Stomach smooth muscle (tissue), 2 donors: ENCODE measurements at regions not wholly inside any gene's neighbourhood (a gene's known extent, or its start where the extent isn't known, plus 50 kb on each side); places are given as distances from the start of the nearest gene placed in this dataset.
A peak's percentile ranks its signal among the peaks of the same experiment; 100 is the strongest.

Experiments
- H3K27ac ChIP-seq: one replicate; pipeline ENCODE4 v1.7.0; 2013; ENCODE audit warnings: mild to moderate bottlenecking, low read length, inconsistent platforms
- H3K27me3 ChIP-seq, 2 donors: one replicate each; pipeline ENCODE4 v1.7.0; 2013; ENCODE audit warnings: low read length in 2 of 2; ENCODE audit not compliant: insufficient read depth in 2 of 2, control insufficient read depth in 1 of 2
- H3K36me3 ChIP-seq, 2 donors: one replicate each; pipeline ENCODE4 v1.7.0; 2013; ENCODE audit warnings: low read length in 2 of 2; ENCODE audit not compliant: control insufficient read depth in 2 of 2, insufficient read depth in 2 of 2
- H3K4me1 ChIP-seq: one replicate; pipeline ENCODE4 v1.7.0; 2013; ENCODE audit warnings: low read length; ENCODE audit not compliant: control insufficient read depth, insufficient read depth
- H3K4me3 ChIP-seq, 2 donors: one replicate each; pipeline ENCODE4 v1.7.0; 2013; ENCODE audit warnings: low read length in 2 of 2
- H3K9ac ChIP-seq, 2 donors: one replicate each; pipeline ENCODE4 v1.7.0; 2013; ENCODE audit warnings: low read length in 2 of 2, mild to moderate bottlenecking in 1 of 2
- H3K9me3 ChIP-seq, 2 donors: one replicate each; pipeline ENCODE4 v1.7.0; 2013; ENCODE audit warnings: low read length in 2 of 2; ENCODE audit not compliant: control insufficient read depth in 2 of 2
- donor health status: healthy.
- donor health status: Pancreatic carcinoma.

DNA sequence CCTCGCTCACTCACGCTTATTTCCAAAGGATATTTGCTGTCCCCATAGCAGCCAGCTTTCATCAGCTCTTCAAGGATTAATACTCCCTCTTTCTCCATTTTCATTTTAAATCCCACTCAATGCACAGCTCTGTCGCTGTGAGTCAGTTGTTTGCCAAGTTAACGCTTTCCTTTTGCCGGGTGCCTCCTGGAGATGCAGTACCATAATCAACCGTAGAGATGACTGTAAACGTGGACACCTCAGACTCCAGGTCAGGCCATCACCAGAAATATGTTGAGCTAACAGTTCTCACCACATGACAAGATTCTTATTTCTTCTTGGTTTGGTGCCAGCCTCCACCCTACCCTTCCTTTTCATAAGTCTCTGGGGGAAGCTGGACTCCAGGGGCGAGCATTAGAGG lies 66.6 kb upstream of the TAB2 start:
- no peak overlapping the region for H3K9ac ChIP-seq
- no peaks in the 10 kb centered on the region for H3K4me1 ChIP-seq
- H3K27ac ChIP-seq = no peak overlapping the region
- H3K27me3 ChIP-seq = no peaks in the 10 kb centered on the region
- H3K36me3 ChIP-seq = no peaks in the 10 kb centered on the region
- H3K9me3 ChIP-seq = no peaks in the 10 kb centered on the region
- H3K4me3 ChIP-seq = no peak overlapping the region

DNA sequence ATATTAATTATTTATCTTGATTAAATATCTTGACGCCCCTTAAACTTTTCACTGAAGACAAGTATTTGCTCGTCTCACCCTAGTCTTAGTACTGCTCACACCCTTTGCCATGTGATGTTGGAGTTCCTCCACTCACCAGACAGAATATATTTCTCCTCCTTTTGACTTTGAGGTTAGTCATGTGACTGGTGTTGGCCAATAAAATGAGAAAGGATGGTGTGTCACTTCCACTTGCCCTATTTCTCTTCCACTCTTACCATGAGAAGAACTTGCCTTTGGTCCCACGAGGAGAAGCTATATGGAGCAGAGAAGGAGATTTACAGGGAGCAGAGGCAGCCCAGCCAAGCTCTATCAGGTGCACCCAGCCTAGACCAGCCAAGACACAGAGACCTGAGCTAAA lies 64.9 kb upstream of the TAB2 start:
- Histone ChIP-seq H3K9ac (no peak overlapping the region), H3K9me3 (no peaks in the 10 kb centered on the region), H3K4me1 (no peaks in the 10 kb centered on the region), H3K4me3 (no peak overlapping the region), H3K27me3 (no peaks in the 10 kb centered on the region), H3K27ac (no peak overlapping the region), H3K36me3 (no peaks in the 10 kb centered on the region)

DNA sequence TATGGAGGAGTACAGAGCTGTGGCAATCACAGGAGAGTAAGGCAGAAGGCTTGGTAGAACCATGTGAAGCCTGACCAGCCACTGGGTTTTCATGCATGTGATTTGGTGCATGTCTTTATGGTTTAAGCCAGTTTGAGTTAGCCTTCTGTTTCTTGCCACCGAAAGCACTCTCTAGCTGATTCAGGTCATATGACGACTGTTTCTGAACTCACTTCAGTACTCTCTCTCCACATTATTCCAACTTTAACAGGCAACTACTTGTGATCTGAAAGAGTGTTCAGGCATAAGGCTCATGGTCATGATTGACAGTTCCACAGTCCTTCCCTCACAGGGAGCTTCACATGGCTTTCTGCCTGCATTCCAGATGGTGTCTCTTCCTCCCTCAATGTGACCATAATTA lies 63.3 kb upstream of the TAB2 start:
- H3K36me3 ChIP-seq = no peaks in the 10 kb centered on the region
- no peak overlapping the region for H3K9ac ChIP-seq
- H3K9me3 ChIP-seq = peaks cover 0 to 4% of the 10 kb centered on the region in 2 donors
- H3K27ac ChIP-seq = no peak overlapping the region
- H3K4me3 ChIP-seq = no peak overlapping the region
- H3K4me1 ChIP-seq = no peaks in the 10 kb centered on the region
- no peaks in the 10 kb centered on the region for H3K27me3 ChIP-seq

DNA sequence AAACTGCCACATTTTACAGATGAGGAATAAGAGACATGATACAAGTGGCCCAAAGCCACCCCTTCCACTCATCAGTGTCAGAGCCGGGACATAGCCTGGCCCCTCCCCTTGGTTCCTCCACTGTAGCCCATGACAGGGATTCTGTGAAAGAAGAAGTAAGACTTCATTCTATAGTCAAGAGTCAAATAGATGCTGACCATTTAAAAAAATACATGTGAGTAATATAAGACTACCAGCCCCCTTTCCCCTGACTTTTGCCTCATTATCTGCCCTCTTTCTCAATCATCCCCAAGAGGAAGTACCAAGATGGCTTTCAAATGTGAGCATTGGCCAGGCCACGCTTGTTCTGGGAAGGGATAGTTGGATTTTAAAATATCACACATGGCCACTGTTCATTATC lies 57.8 kb upstream of the TAB2 start:
- Histone ChIP-seq H3K4me1 (peaks cover 6% of the 10 kb centered on the region), H3K27ac (peak overlapping the region; percentile 49), H3K9ac (no peak overlapping the region), H3K9me3 (peaks cover 0 to 4% of the 10 kb centered on the region in 2 donors), H3K36me3 (no peaks in the 10 kb centered on the region), H3K4me3 (no peak overlapping the region), H3K27me3 (no peaks in the 10 kb centered on the region)

DNA sequence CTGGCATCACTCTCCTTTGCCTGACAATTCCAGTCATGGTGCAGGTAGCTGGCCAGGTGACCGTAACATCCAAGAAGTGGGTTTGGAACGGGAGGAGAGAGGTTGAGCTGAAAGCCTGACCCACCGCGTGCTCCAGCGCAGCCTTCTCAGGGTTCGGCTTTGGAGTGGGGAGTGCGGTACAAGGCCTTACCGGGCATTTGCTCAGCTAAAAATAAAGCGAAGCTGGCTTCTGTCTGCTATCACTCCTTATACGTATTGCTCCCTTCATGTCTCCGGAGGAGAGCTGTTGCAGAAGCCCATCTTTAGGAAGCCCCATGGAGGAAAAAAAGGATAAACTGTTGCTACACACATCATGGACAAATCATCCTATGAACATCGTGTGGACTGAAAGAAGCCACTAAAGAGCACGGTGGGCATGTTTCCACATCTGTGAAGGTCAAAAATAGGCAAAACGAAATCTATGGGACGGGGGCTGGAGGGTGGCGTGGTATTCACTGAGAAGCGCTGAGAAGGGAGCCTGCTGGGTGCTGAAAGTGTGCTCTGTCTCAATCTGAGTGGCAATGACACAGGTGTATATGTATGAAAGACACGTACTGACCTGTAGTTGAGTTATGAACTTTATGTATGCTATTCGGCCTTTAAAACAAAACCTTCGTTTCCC lies 57.2 kb upstream of the TAB2 start:
- Histone ChIP-seq H3K27ac (peak overlapping the region; percentile 49), H3K9ac (peak overlapping the region in 1 of 2 donors; percentile 37), H3K4me1 (peaks cover 6% of the 10 kb centered on the region), H3K36me3 (no peaks in the 10 kb centered on the region), H3K4me3 (no peak overlapping the region), H3K9me3 (peaks cover 0 to 4% of the 10 kb centered on the region in 2 donors), H3K27me3 (no peaks in the 10 kb centered on the region)

DNA sequence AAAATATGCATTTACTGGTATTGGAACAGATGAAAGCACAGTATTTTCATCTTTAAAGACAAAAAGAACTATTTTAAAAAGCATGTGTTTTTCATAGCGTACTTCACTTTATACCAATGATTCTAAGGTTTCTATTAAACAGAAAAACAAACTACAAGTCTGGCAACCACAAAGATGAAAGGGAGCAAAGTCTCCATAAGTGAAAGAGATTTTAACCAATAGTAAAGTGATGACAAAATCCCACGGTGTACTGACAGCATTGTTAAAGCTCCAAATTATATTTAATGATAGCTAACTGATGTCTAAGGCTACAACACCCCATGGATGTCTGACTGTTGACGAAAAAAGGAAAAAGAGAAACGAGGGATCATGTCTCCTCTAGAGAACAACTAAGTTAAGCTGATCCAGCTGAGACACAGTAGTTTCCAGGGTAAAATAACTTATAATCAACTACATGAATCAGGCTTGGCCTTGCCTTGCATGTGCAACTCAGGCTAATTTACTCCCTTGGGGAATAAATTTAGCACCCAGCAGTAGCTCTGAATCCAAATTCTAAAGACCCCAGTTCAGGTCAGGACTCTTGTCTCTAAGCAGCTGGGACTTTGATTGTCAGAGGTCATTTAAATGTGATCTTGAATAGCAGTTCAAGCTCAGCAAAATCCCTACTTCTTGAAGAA lies 56.0 kb upstream of the TAB2 start:
- H3K27me3 ChIP-seq = no peaks in the 10 kb centered on the region
- no peak overlapping the region for H3K27ac ChIP-seq
- peaks cover 6% of the 10 kb centered on the region for H3K4me1 ChIP-seq
- no peak overlapping the region for H3K9ac ChIP-seq
- peaks cover 0 to 4% of the 10 kb centered on the region in 2 donors for H3K9me3 ChIP-seq
- H3K36me3 ChIP-seq = no peaks in the 10 kb centered on the region
- no peak overlapping the region for H3K4me3 ChIP-seq

DNA sequence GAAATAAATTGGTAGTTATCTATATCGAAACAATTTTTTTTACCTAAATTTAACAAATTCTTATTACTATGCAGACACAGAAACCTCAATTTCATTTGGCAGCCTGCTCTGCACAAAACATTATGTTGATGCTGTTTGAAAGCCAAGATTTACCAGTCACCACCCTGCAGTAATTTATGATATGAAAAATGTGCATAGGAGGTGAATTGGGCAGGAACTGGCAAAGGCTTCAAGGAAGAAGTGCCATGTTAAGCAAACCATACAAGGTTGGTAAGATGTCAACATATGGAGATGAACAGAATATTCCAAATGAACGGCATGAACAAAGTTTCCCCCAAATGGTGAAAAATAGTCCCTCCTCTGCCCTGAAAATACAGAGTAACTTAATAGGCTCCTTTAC lies 54.2 kb upstream of the TAB2 start:
- Histone ChIP-seq H3K4me1 (peaks cover 6% of the 10 kb centered on the region), H3K27ac (no peak overlapping the region), H3K4me3 (no peak overlapping the region), H3K9me3 (no peaks in the 10 kb centered on the region), H3K36me3 (no peaks in the 10 kb centered on the region), H3K27me3 (no peaks in the 10 kb centered on the region), H3K9ac (no peak overlapping the region)

DNA sequence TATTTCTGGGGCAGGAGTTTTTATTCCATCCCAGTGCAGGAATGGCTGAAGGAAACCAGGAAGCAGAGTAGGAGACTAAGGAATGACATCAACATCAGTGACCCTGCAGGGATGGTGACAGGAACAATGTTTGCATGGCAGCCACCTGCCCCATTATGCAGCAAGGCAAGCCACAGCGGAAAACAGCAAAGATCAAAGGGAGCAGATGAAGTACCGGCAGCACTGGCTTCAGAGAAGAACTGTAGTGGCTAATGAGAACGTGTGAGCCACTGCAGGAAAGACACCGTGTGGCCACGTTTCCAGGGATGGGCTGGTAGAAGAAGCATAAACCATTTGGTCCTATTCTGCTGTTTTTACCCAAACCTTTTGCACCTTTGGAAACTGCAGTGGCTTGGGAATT lies 52.9 kb upstream of the TAB2 start:
- Histone ChIP-seq H3K27me3 (no peaks in the 10 kb centered on the region), H3K27ac (no peak overlapping the region), H3K9me3 (no peaks in the 10 kb centered on the region), H3K4me1 (peaks cover 6% of the 10 kb centered on the region), H3K4me3 (no peak overlapping the region), H3K36me3 (no peaks in the 10 kb centered on the region), H3K9ac (no peak overlapping the region)

DNA sequence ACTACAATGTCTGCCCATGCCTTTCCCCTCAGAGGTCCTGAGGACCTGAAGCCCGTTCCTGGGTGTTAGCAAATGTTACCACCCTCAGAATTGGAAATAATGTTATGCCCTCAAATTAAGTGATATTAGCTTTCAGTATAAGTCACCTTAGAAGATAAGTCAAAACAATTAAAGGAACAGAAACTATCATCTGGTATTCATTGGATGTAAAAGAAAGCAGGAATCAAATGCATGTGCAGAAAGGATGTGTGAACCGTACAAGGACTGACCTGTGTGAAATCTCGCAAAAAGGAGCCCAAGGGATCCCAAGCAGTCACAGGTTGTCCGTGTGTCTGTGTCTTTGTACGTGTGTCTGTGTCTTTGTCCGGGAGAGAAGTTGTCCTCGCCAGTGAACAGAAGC lies 51.6 kb upstream of the TAB2 start:
- no peak overlapping the region for H3K4me3 ChIP-seq
- no peaks in the 10 kb centered on the region for H3K27me3 ChIP-seq
- no peaks in the 10 kb centered on the region for H3K36me3 ChIP-seq
- H3K4me1 ChIP-seq = no peaks in the 10 kb centered on the region
- H3K27ac ChIP-seq = no peak overlapping the region
- H3K9ac ChIP-seq = no peak overlapping the region
- H3K9me3 ChIP-seq = no peaks in the 10 kb centered on the region

DNA sequence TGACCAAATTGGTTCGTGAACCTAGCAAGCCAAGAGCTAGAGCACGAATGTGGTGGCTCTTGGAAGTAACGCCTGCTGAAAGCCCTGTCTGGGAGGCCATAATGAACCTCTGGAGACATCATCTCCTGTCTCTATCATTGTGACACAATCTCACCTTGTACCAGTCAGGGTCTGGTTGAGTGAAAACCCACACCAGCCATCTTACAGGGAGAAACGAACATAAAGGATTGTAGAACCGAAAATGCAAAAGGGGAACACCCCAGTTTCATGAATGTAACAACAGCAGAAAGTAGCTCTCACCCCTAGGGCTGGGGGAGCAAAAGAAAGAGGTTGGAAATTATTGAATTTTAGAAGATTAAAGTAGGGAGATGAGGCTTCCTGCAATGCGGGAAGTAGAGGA lies 50.9 kb upstream of the TAB2 start:
- Histone ChIP-seq H3K9ac (no peak overlapping the region), H3K4me1 (no peaks in the 10 kb centered on the region), H3K9me3 (no peaks in the 10 kb centered on the region), H3K27me3 (no peaks in the 10 kb centered on the region), H3K27ac (no peak overlapping the region), H3K4me3 (no peak overlapping the region), H3K36me3 (no peaks in the 10 kb centered on the region)

DNA sequence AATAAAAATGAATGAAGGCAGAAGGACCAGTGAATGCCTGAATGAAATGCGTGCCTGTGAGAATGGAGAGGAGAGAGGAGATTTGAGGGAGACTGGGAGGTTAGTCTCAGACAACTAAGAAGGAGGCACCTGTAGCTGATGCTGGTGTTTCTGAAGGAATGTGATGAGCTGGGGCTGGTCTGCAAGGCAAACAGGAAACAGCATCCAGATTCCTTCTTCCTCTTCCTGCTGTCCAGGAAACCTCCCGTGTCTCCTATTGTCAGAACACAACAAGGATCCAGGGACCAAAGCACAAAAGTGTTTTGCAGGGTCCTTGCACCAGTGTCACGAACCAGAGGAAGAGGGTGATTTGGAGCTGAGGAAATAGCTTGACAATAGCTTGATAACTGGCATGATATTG lies 50.4 kb upstream of the TAB2 start:
- Histone ChIP-seq H3K4me3 (no peak overlapping the region), H3K4me1 (no peaks in the 10 kb centered on the region), H3K9ac (no peak overlapping the region), H3K9me3 (no peaks in the 10 kb centered on the region), H3K27me3 (no peaks in the 10 kb centered on the region), H3K27ac (no peak overlapping the region), H3K36me3 (no peaks in the 10 kb centered on the region)
